GM18502 (cell line): ENCODE measurements at regions not wholly inside any gene's neighbourhood (a gene's known extent, or its start where the extent isn't known, plus 50 kb on each side); places are given as distances from the start of the nearest gene placed in this dataset.

Source experiments
- ATAC-seq: cut with Tn5 transposase; IDR thresholded peaks from one replicate; pipeline ENCODE4 v1.9.1; 2021; ENCODE audit warnings: mild to moderate bottlenecking; ENCODE audit not compliant: unreplicated experiment, poor library complexity

DNA sequence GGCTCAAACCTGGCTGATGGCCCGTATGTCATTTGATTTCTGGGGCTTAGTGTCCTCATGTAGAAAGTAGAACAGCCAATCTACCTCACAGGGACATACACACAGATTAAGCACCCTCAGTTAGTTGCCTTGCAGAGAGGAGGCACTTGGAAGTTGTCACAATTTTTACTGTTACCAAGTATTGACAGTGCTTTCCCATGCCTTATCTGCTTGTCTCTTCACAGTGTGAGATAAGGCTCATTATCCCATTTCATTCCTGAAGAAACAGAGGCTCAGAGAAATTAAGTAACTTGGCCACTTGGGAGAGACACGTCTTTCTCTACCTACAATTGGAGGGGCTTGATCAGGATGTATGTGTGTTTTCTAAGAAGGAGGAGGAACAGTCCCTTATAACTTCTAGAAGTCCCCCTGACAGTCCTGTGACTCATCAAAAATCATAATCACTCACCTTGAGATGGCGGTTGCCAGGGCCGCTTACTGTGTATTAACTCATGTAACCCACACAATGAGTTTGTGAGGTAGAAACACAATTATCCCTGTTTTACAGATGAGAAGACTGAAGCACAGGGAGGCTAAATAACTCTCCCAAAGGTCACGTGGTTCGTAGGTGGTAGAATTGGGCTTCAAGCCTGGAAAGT, 56.9 kb upstream of the LHX1 start:
- ATAC-seq = no peak

DNA sequence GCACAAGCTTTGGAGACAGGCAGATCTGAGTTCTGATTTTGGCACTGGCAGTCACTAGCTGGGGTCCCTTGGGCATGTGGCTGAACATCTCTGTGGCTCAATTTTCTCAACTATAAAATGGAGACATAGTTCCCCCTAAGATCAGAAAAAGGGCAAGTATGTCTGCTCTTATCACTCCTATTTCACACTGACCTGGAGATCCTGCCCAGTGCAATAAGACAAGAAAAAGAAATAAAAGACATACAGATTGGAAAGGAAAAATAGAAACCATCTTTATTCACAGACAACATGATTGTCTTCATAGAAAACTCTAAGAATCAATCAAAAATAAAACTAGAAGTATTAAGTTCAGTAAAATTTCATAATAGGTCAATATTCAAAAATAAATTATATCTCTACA, 56.0 kb upstream of the LHX1 start:
- no peak for ATAC-seq

DNA sequence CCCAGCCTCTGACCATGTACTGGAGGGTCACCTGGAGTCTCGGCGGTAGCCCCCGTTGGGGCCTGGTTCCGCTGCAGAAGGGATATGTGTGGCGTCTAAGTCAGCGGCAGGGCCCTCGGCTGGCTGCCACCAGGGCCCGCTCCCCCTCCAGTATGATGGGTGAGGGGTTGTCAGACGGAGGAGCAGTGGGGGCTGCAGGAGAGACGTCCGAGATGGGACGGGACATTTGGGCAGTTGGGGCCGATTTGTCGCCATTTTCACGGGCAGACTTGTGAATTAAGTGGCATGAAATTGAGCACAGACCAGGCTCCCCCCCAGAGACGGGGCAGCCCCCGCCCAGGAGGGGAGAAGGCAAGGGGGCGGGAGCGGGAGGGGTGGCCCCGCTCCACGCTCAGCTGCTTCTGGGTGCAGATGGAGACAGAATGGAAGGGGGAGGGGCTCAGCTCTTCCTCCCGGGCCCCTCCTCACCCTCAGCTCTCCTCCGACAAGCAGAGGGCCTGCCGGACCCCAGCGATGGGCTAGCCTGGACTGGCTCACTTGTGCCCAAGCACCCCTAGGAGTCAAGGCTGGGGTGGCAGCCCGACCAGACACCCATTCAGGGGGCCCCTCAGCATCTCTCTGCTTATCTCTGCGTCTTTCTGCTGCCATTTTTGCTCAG, 52.7 kb upstream of the LHX1 start:
- no peak for ATAC-seq

DNA sequence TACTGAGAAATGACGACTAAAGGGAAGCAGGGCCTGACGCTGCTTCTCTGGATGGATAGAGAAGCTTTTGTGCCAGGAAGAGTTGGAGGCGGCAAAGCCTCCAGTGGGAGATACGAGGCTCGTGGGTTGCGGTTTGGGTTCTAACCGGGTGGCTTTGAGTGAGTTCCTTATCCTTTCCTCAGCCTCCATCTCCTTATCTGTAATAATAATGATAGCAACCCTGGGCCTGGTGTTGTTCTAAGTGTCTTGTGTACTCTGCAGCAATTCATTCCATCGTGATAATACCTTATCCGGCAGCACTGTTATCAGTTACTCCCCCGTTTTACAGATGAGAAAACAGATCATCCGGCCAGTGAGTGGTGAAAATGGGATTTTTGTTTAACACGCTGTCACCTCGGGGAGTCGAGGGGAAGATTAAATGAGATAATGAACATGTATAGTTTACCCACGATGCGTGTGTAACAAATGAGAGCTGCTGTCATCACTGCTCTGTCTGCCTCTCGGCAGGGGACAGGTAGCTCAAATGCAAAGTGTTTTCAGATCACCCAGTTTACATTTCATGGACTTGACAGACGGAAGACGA, 52.0 kb upstream of the LHX1 start:
- ATAC-seq = no peak

DNA sequence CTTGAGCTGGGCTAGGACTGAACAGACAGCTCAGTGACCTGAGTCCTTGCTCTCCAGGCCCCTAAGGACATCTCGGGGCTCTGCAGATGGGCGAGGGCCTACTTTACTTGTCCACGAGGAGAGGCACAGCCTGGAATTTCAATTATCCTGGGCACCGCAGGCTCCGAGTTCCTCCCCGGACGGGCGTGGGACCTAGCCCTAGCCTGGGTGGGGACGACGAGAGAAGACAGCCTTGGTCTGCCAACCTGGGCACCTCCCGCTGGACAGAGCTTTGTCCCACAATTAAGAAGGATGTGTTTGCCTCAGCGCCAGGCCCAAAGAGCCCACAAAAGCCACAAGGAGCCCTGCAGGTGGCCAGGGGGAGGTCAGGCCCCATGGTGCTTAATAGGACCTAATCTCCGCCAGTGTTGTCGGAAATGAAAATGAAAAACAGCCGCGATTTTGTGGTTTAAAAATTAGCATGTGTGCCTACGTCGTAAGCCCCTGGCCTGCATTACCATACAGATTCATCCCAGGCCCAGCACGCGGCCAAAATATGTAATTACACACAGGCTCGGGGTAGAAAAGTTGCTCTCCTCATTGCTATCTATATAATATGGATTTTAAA, 51.4 kb upstream of the LHX1 start:
- ATAC-seq = no peak
